ENCODE measurements at regions not wholly inside any gene's neighbourhood (a gene's known extent, or its start where the extent isn't known, plus 50 kb on each side); places are given as distances from the start of the nearest gene placed in this dataset.

DNA sequence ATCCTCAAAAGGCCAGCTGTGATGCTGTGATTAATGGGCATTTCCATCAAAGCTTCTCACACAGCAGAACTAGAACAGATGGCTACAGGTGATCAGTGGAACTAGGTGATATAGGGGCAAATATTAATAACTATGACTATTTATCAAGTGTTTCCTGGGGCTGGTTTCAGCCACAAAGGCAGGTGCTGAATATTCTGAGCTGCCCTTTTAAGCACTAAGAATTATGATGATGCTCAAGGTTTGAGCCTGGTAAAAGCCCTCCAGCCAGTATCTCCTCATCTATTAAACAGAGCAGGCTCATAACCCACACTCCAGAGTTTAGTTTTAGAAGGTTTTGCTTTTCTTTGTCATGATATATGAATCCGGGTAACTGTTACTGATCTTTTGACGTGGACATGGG lies 129.5 kb upstream of the ACP3 start:
- TF ChIP-seq POLR2AphosphoS5 (IDR thresholded peaks at IDR 0.05; ENCODE audit: low read depth), result no peak
- no peak for TF ChIP-seq CTCF (IDR thresholded peaks at IDR 0.05; ENCODE audit: insufficient read depth, low read length)
